ENCODE measurements at regions not wholly inside any gene's neighbourhood (a gene's known extent, or its start where the extent isn't known, plus 50 kb on each side); places are given as distances from the start of the nearest gene placed in this dataset.
"Not testable (repeated sequence)": the region's sequence is repeated elsewhere in the genome, so short reads cannot be mapped to it uniquely, and the experiment has no call there.

- H3K9me3 Mint-ChIP-seq, result peaks cover 0 to 18% (median 6%) of the 10 kb centered on the region in 11 donors
- CTCF ChIA-PET, result no interaction called here
- H3K27me3 Mint-ChIP-seq, result no peaks in the 10 kb centered on the region
- POLR2A ChIA-PET, result no interaction called here
- Histone ChIP-seq H3K27me3 (ENCODE audit: control insufficient read depth in 2 of 2, insufficient read depth in 2 of 2, low read length in 2 of 2) (no peaks in the 10 kb centered on the region), H3K36me3 (ENCODE audit: control insufficient read depth in 2 of 3, insufficient read depth in 3 of 3, low read length in 3 of 3) (no peaks in the 10 kb centered on the region), H3K9me3 (ENCODE audit: control insufficient read depth in 2 of 3, low read length in 3 of 3) (no peaks in the 10 kb centered on the region), H3K4me3 (ENCODE audit: low read length) (no peak overlapping the region), H3K27ac (ENCODE audit: low read depth, low read length) (no peak overlapping the region), H3K4me1 (ENCODE audit: control insufficient read depth in 2 of 2, insufficient read depth in 2 of 2, low read length in 2 of 2) (no peaks in the 10 kb centered on the region)
- DNase-seq, result no peak
- H3K4me1 Mint-ChIP-seq, result no peaks in the 10 kb centered on the region
- no peak for ATAC-seq
- no peaks in the 10 kb centered on the region for H3K36me3 Mint-ChIP-seq
- intact Hi-C loops (cut with micrococcal nuclease), result no loop called here
- H3K27ac Mint-ChIP-seq, result no peak overlapping the region
- no peak overlapping the region for H3K4me3 Mint-ChIP-seq
Measured at GRCh38 chr9:30258094-30258493, 2126.3 kb upstream of the ACO1 start.

DNA sequence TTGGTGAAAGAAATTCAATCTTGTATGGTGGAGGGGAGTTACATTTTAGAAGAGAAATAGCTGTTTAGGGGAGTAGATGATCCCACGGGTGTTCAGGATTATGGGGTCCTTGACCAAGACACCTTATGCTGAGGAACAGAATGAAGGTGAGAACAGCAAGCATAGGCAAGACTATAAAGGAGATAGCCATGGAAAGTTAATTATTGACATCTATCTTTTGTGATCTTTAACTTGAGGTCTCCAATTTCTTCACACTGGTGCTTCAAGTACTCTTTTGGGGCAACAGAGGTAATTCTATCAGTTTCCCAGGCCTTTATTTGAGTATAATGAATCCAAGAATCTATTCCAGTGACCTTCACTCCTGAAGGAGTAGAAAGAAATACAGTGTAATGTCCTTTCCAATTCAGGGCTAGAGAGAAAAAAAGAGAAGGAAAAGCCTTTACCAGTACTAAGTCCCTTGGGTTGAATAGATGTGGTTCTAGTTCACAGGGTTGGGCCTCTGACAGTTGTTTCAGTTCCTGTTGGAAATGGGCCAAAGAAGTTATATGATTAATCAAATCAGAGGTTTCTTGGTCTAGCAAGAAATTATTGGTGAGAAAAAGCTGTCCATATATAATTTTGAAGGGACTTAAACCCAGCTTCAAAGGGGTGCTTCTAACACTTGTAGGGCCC is 2104.1 kb upstream of the ACO1 start:
- Mint-ChIP-seq H3K4me1 (no peaks in the 10 kb centered on the region), H3K27me3 (no peaks in the 10 kb centered on the region), H3K27ac (no peak overlapping the region), H3K36me3 (no peaks in the 10 kb centered on the region), H3K4me3 (no peak overlapping the region), H3K9me3 (peaks cover 0 to 19% (median 6%) of the 10 kb centered on the region in 11 donors)
- intact Hi-C loops (cut with micrococcal nuclease), result no loop called here
- ATAC-seq, result no peak
- Histone ChIP-seq H3K9me3 (ENCODE audit: control insufficient read depth in 2 of 3, low read length in 3 of 3) (no peaks in the 10 kb centered on the region), H3K4me3 (ENCODE audit: low read length) (no peak overlapping the region), H3K4me1 (ENCODE audit: control insufficient read depth in 2 of 2, insufficient read depth in 2 of 2, low read length in 2 of 2) (no peaks in the 10 kb centered on the region), H3K27me3 (ENCODE audit: control insufficient read depth in 2 of 2, insufficient read depth in 2 of 2, low read length in 2 of 2) (no peaks in the 10 kb centered on the region), H3K36me3 (ENCODE audit: control insufficient read depth in 2 of 3, insufficient read depth in 3 of 3, low read length in 3 of 3) (no peaks in the 10 kb centered on the region), H3K27ac (ENCODE audit: low read depth, low read length) (no peak overlapping the region)
- DNase-seq, result no peak
- CTCF ChIA-PET, result no interaction called here
- POLR2A ChIA-PET, result no interaction called here

- Mint-ChIP-seq H3K4me1 (no peaks in the 10 kb centered on the region), H3K9me3 (peaks cover 0 to 4% (median 0%) of the 10 kb centered on the region in 11 donors), H3K27me3 (peaks cover 0 to 4% (median 0%) of the 10 kb centered on the region in 5 donors), H3K4me3 (no peak overlapping the region), H3K27ac (no peak overlapping the region), H3K36me3 (no peaks in the 10 kb centered on the region)
- ChIA-PET POLR2A (no interaction called here), CTCF (no interaction called here)
- no peaks in the 10 kb centered on the region for H3K36me3 ChIP-seq (ENCODE audit: control insufficient read depth in 2 of 3, insufficient read depth in 3 of 3, low read length in 3 of 3)
- H3K9me3 ChIP-seq (ENCODE audit: control insufficient read depth in 2 of 3, low read length in 3 of 3), result no peaks in the 10 kb centered on the region
- no peak overlapping the region for H3K27ac ChIP-seq (ENCODE audit: low read depth, low read length)
- intact Hi-C loops (cut with micrococcal nuclease), result no loop called here
- no peak for ATAC-seq
- H3K4me3 ChIP-seq (ENCODE audit: low read length), result no peak overlapping the region
- DNase-seq, result no peak
- no peaks in the 10 kb centered on the region for H3K4me1 ChIP-seq (ENCODE audit: control insufficient read depth in 2 of 2, insufficient read depth in 2 of 2, low read length in 2 of 2)
- no peaks in the 10 kb centered on the region for H3K27me3 ChIP-seq (ENCODE audit: control insufficient read depth in 2 of 2, insufficient read depth in 2 of 2, low read length in 2 of 2)
Measured at GRCh38 chr9:30289435-30289834, 2095.0 kb upstream of the ACO1 start.

DNA sequence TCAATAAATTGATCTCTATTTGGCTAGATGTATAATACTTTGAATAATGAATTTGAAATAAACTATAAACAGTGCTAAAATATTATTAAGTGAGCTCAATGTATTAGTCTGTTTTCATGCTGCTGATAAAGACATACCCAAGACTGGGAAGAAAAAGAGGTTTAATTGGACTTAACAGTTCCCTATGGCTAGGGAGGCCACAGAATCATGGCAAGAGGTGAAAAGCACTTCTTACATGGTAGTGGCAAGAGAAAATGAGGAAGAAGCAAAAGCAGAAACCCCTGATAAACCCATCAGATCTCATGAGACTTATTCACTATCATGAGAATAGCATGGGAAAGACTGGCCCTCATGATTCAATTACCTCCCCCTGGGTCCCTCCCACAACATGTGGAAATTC is 2092.4 kb upstream of the ACO1 start:
- POLR2A ChIA-PET; H3K36me3 Mint-ChIP-seq; H3K36me3 ChIP-seq (ENCODE audit: control insufficient read depth in 2 of 3, insufficient read depth in 3 of 3, low read length in 3 of 3); H3K27me3 Mint-ChIP-seq; H3K27ac ChIP-seq (ENCODE audit: low read depth, low read length); H3K27me3 ChIP-seq (ENCODE audit: control insufficient read depth in 2 of 2, insufficient read depth in 2 of 2, low read length in 2 of 2); H3K4me1 Mint-ChIP-seq; H3K27ac Mint-ChIP-seq; H3K4me1 ChIP-seq (ENCODE audit: control insufficient read depth in 2 of 2, insufficient read depth in 2 of 2, low read length in 2 of 2); H3K9me3 Mint-ChIP-seq; ATAC-seq; H3K4me3 Mint-ChIP-seq; CTCF ChIA-PET; DNase-seq; H3K9me3 ChIP-seq (ENCODE audit: control insufficient read depth in 2 of 3, low read length in 3 of 3); H3K4me3 ChIP-seq (ENCODE audit: low read length): not testable (repeated sequence)
- intact Hi-C loops (cut with micrococcal nuclease), result loop anchor here in 1 of 2 donors (10.0 kb wide), 2 partner anchors 63 to 703 kb away; no protein-coding TSS in a partner anchor

- H3K36me3 ChIP-seq (ENCODE audit: control insufficient read depth in 2 of 3, insufficient read depth in 3 of 3, low read length in 3 of 3), result no peaks in the 10 kb centered on the region
- Mint-ChIP-seq H3K27ac (no peak overlapping the region), H3K36me3 (no peaks in the 10 kb centered on the region), H3K4me3 (no peak overlapping the region), H3K9me3 (peaks cover 0 to 5% (median 0%) of the 10 kb centered on the region in 11 donors), H3K27me3 (peaks cover 0 to 4% (median 0%) of the 10 kb centered on the region in 5 donors), H3K4me1 (no peaks in the 10 kb centered on the region)
- H3K9me3 ChIP-seq (ENCODE audit: control insufficient read depth in 2 of 3, low read length in 3 of 3), result no peaks in the 10 kb centered on the region
- CTCF ChIA-PET, result no interaction called here
- intact Hi-C loops (cut with micrococcal nuclease), result loop anchor here in 1 of 2 donors (10.0 kb wide), 2 partner anchors 62 to 702 kb away; no protein-coding TSS in a partner anchor
- no peaks in the 10 kb centered on the region for H3K27me3 ChIP-seq (ENCODE audit: control insufficient read depth in 2 of 2, insufficient read depth in 2 of 2, low read length in 2 of 2)
- no peaks in the 10 kb centered on the region for H3K4me1 ChIP-seq (ENCODE audit: control insufficient read depth in 2 of 2, insufficient read depth in 2 of 2, low read length in 2 of 2)
- no peak for ATAC-seq
- no peak overlapping the region for H3K4me3 ChIP-seq (ENCODE audit: low read length)
- DNase-seq, result no peak
- POLR2A ChIA-PET, result no interaction called here
- H3K27ac ChIP-seq (ENCODE audit: low read depth, low read length), result no peak overlapping the region
Measured at GRCh38 chr9:30293231-30293630, 2091.2 kb upstream of the ACO1 start.

- Mint-ChIP-seq H3K9me3 (peaks cover 0 to 16% (median 3%) of the 10 kb centered on the region in 11 donors), H3K4me1 (no peaks in the 10 kb centered on the region), H3K27me3 (no peaks in the 10 kb centered on the region), H3K4me3 (no peak overlapping the region), H3K36me3 (no peaks in the 10 kb centered on the region), H3K27ac (no peak overlapping the region)
- H3K27ac ChIP-seq (ENCODE audit: low read depth, low read length), result no peak overlapping the region
- intact Hi-C loops (cut with micrococcal nuclease), result loop anchor here in 1 of 2 donors (10.0 kb wide), 2 partner anchors 56 to 696 kb away; no protein-coding TSS in a partner anchor
- no peak for ATAC-seq
- ChIA-PET CTCF (no interaction called here), POLR2A (no interaction called here)
- DNase-seq, result no peak
- H3K36me3 ChIP-seq (ENCODE audit: control insufficient read depth in 2 of 3, insufficient read depth in 3 of 3, low read length in 3 of 3), result no peaks in the 10 kb centered on the region
- H3K27me3 ChIP-seq (ENCODE audit: control insufficient read depth in 2 of 2, insufficient read depth in 2 of 2, low read length in 2 of 2), result no peaks in the 10 kb centered on the region
- H3K9me3 ChIP-seq (ENCODE audit: control insufficient read depth in 2 of 3, low read length in 3 of 3), result no peaks in the 10 kb centered on the region
- no peaks in the 10 kb centered on the region for H3K4me1 ChIP-seq (ENCODE audit: control insufficient read depth in 2 of 2, insufficient read depth in 2 of 2, low read length in 2 of 2)
- no peak overlapping the region for H3K4me3 ChIP-seq (ENCODE audit: low read length)
Measured at GRCh38 chr9:30299126-30299780, 2085.2 kb upstream of the ACO1 start.
